ENCODE measurements at regions not wholly inside any gene's neighbourhood (a gene's known extent, or its start where the extent isn't known, plus 50 kb on each side); places are given as distances from the start of the nearest gene placed in this dataset.
"Not testable (repeated sequence)": the region's sequence is repeated elsewhere in the genome, so short reads cannot be mapped to it uniquely, and the experiment has no call there.

DNA sequence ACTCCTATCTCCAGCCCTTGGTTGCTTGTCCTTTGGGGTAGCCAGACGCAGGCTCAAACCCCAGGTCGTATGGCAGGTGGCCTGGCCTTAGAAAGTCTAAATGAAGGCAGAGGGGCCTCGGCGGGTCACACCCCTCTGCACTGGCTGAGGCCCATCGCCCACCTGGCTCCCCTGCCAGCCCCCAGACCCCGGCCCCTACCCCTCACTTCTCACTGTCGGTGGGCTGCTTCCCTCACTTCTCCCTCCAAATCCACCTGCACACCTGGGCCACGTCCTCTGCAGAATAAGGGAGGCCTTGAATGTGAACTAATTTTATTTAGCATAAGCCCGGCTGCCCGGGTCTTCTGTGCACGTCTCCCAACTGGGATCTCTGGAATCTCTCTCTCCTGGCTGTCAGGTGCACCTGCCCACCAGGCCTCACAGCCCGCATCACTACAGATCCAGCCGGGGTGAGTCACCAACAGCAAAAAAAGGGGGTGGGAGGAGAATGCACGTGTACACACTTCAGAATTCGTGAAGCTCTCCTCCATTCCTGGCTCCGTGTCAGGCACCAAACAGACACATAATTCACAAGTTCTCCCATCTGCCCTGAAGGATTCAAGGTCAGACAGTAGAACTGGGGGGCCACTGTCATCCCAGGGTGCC lies 107.5 kb upstream of the SIM2 start:
- no peak for DNase-seq (ENCODE audit: low spot score)

DNA sequence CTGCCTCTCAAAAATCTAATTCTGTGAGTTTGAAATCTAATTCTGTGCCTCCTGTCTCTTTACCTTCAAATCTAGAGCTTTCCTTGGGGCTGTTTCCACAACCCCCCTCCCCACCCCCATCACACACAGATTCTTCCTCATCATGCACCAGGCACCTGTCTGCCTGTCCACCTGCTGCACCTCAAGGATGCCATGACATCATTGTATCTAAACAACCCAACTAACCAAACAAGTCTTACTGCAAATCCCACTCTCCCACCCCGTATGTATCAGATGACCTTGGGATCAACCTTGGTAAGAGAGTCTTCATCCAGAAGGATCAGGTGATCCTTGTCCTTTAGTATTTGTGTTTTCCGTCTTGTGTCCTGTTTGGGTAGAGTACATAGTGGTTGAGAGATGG lies 102.7 kb upstream of the SIM2 start:
- DNase-seq (ENCODE audit: low spot score): no peak

DNA sequence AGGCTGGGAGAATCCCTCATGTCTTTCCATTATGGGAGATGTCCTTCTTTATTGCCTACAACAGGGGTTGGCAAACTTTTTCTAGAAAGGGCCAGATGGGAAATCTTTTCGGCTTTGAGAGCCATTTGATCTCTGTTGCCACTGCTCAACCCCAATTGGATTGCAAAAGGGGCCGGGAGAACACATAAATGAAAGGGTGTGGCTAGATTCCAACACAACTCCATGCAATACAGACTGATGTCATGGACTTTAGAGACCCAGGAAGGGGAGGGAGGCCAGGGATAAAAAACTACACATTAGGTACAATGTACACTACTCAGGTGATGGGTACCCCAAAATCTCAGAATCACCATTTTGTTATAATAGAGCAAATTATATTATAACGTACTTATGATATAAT lies 97.6 kb upstream of the SIM2 start:
- DNase-seq (ENCODE audit: low spot score): no peak

DNA sequence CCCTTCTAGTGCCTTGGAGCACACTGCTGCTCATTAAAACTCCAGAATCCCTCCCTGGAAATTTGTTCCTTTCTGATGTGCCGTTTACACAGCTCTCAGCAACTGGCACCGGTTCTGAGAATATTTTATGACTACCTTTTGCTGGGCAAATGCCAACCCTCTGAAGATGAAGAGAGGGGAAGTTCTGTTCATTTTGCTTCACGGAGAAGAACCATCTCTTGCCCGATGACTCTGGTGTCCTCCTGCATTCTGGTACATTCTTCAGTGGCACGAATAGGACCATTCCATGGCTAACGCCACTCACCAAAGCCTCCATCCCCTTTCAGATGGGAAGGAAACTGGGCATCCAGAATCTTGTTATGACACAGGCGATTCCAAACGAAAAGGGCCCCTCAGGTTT lies 96.2 kb upstream of the SIM2 start:
- no peak for DNase-seq (ENCODE audit: low spot score)

DNA sequence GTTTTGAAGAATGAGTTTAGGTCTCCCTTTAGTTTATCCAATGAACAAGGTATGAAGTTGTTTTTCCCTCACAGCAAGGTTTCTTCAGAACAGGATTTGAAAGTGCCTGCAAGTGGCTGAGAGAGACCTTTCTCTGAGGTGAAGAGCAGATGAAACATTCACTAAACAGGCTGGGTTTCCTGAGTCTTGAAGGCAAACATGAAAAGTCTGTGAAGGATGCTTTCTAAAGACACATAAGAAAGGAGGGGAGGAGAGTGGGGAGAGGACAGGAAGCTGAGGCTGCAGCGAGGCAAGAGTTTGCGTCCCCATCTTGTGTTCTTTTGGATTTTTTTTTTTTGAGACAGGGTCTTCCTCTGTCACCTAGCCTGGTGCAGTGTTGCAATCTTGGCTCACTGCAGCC lies 95.7 kb upstream of the SIM2 start:
- no peak for DNase-seq (ENCODE audit: low spot score)

DNA sequence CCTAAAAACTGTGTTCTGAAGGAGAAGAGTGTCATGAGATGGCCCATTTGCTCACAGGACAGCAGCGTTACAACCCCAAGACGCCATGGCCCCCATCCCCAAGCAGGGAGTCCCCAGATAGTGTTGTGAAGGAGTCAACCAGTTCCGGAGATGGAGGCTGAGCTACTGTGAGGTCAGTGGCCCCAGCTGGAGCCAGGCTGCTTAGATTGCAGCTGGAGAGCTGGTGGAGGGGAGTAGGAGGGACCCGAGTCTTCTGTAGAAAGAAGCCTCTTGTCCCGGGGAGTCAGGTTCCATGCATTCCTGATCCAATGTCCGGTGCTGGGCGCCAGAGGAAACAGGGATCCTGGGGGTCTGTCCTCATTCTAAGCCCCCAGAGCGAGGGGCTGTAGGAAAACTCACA lies 93.5 kb upstream of the SIM2 start:
- no peak for DNase-seq (ENCODE audit: low spot score)

DNA sequence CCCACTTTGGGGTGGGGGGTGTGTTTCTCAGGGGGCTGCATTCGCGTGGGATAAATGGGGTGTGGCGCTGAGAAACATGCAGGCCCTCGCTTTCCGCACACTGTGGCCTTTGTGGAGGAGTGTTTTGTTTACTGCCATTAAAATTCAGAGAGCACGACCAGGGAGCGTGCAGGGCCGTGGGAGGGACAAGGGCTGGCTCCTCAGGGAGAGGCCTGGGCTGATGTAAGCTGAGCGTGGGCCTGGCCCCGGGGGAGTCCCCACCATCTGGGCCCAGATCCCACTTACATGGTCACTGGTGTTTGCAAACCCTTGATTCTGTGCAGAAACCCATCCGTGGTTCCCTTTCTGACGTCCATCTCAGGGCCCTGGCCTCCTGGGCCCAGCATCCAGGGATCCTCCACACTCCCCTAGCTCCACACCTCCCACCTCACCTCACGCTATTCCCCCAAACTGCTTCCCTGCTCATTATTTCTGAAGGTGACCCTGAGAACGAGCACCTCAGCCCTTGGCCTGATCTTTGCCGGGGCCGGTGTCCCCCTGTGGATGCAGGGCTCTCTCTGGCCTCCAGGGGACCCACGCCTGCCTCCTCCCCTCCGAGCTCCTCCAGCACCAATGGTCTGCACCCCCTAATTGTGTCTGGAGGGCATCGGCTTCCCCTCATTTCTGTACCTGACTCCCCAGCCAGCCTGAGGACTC lies 92.5 kb upstream of the SIM2 start:
- DNase-seq (ENCODE audit: low spot score): no peak

DNA sequence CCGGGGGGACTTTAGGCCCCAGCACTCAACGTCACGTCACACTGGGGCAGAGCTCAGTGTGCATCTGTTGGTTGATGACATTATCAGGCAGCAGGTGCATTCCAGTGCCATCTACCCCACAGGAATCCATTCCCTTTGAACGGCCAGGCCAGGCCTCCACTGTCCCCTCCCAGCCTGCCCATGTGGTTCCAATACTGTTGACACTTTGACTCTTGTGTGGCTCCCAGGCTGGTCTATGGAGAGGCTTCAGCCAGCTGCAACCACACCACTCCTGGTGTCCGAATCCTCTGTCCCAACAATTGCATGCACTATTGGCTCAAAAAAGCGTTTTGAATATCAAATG lies 92.0 kb upstream of the SIM2 start:
- no peak for DNase-seq (ENCODE audit: low spot score)

DNA sequence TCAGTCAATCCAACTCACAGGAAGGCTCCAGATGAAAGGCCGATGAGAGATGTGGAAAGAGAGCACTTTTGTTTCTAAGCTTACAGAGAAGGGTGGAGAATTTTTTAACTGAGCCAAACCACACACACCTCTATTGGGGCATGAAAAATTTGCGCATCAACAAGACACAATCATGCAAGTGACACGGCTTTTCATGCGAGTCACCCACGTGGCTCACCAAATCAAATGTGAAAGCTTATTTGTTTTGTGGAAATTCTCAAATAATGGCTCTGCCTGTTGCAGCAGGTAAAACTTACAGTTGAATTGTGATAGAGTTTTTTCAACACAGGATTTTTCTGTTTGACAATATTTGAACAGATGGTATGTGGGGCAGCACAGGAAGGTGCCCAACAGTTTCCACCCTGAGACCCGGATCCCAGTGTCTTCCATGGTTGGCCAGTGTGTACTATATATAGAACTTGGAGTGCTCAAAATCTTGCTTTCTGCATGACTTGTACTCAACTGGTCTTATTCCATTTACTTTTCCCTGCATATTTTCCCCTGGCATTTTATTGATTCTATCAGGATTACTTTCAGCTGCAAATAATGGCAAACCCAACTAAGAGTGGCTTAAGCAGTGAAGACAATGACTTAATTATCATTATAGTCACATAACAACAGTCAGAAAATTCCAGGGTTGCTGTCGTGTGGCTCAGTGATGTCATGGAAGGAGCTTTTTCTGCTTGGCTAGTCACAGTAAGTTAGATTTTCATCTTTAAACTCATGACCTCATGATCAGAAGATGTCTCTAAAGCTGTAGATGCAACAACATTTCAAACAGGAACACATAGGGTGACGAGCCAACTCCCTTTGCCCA lies 90.6 kb upstream of the SIM2 start:
- no peak for DNase-seq (ENCODE audit: low spot score)

DNA sequence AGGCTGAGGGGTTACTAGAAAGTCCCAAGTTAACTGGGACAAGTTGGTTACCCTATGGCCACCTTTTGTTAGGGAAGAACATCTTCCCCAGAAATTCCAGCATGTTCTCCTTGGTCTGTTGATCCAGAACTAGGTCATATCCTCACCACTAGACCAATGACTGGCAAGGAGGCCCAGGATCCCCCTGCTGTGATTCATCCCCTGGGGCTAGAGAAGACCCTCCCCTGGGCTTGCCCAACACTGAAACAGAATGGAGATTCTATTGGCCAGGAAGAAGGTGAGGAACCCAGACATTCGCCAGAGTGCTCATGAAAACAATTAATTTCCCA lies 90.1 kb upstream of the SIM2 start:
- DNase-seq (ENCODE audit: low spot score): no peak

DNA sequence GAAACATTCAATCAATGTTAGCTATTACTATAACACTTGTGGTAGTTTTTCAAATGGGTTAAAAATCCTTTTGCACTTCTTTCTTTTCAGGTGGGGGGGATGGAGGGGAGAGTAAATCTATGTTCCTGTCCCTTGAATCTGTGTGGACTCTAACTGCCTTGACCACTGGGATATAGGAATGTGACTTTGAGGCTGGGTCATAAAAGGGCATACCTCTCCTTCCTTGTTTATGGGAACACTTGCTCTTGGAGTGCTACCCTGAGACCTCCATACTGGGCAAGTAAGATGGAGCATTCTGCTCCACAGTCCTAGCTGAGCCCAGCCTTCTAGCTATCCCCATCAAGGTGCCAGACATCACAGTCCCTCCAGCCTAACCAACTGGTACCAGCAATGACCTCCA lies 89.3 kb upstream of the SIM2 start:
- DNase-seq (ENCODE audit: low spot score): no peak

DNA sequence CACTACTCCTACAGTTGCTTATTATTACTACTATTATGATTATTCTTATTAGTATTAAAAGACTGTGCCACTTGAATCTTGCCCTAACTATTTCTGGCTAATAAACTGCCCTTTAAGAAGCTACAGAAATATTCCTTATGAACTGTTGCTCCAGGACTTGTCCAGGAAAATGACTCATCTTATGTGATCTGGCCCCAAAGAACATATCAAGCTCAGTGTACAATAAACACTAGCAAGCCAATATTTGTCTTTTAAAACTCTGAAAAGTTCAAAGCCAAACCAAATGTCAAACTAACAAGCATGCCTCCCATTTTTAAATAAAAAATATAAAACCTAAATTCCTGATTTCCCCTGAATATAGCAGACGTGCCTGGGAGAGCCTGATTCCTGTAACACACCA lies 88.7 kb upstream of the SIM2 start:
- DNase-seq (ENCODE audit: low spot score): no peak

DNA sequence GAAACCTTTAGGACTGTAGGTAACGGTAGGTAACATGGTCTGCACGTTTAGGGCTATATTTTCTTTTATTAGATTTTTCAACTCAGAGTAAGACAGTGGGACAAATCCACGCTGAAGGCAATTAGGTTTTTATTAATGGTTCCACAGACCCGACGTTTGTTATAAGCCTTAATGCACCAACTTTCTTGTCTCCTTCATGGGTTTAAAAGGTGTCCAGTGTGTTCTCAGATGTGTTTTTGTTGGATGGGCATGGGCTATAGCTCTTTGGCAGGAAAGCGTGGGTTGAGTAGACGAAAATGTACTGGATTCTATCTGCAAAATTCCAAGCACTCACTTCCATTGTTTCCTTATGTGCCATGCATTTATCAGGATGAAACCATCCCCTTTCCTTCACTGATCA lies 88.0 kb upstream of the SIM2 start:
- DNase-seq (ENCODE audit: low spot score): no peak

DNA sequence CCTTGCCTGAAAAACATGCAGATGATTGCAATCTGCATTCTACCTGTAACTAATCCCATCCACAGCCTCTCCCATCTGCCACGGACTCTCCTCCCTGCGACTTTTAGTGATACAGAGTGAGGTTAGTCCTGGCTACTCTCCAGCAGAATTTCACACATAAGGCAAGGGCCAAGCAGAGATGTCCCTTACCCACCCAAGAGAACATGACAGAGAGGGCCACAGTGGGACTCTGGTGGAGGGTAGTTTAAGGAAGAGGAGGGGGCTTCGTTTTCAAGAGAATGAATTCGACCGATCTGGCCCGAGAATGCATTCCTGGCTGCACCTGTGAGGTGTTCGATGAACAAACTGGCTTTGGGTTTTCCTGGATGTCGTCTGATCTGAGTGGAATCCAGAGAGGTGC lies 87.5 kb upstream of the SIM2 start:
- no peak for DNase-seq (ENCODE audit: low spot score)

DNA sequence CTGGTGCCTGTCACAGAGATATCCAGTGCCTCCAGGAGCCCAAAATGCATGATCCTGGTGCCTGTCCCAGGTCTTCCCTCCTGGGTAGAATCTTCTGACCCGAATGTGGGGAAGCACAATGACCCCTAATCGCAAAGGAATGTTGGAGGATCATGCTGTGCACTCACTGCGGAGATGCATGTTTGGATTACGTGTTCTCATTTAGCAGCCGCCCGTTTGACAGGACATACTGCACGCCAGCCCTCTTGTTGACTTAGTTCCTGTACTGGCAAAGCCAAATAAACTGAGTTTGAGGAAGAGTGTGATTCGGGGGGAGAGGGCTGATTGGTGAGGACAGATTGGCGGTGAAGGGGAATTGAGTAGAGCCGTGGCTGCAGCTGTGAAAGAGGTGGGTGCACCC lies 85.9 kb upstream of the SIM2 start:
- DNase-seq (ENCODE audit: low spot score): no peak

DNA sequence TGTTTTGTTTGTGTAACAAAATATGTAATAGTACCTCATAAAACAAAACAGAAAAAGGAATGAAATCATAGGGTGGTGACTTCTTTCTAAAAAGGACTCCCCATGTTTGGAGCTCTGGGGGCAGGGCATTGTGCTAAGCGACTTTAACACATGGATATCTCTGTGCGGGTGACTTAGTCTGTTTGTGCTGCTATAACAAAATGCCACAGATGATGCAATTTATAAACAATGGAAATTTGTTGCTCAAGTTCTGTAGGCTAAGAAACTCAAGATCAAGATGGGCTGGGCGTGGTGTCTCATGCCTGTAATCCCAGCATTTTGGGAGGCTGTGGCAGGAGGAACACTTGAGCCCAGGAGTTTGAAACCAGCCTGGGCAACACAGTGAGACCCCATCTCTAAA lies 85.4 kb upstream of the SIM2 start:
- DNase-seq (ENCODE audit: low spot score): no peak

DNA sequence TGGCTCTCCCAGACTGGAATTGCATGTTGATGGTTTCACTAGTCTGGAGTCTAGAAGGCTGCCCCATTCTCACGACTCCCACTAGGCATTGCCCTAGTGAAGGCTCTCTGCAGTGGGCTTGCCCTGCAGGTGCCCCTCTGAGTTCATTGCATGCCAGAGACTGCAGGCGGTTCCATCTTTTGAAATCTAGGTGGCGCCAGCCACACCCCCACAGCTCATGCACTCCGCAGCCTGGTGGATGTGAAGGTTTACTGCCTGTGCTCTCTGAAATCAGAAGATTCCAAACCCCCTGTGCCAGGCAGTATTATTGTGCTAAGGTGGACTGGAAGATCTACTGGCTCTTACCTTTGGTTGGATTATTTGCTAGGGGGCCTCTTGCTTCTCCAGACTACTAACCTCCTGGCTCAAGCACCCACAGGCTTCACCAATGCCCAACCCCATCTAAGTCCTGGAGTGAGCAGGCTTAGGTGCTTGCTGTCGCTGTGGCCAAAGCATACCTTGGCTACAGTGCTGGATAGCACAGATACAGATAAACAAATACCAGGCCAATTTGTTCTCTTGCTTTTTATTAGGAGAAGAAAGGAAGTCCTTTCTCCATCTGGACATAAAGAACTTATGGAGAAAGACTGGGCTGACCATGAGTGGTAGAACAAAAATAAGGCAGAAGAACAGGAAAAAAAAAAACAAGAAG lies 83.5 kb upstream of the SIM2 start:
- no peak for DNase-seq (ENCODE audit: low spot score)

DNA sequence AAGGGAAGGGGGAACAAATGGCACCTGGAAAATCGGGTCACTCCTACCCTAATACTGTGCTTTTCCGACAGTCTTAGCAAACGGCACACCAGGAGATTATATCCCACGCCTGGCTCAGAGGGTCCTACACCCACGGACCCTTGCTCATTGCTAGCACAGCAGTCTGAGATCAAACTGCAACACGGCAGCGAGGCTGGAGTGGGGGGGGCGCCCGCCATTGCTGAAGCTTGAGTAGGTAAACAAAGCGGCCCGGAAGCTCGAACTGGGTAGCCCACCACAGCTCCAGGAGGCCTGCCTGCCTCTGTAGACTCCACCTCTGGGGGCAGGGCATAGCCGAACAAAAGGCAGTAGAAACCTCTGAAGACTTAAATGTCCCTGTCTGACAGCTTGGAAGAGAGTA lies 82.1 kb upstream of the SIM2 start:
- not testable (repeated sequence) for DNase-seq (ENCODE audit: low spot score)

DNA sequence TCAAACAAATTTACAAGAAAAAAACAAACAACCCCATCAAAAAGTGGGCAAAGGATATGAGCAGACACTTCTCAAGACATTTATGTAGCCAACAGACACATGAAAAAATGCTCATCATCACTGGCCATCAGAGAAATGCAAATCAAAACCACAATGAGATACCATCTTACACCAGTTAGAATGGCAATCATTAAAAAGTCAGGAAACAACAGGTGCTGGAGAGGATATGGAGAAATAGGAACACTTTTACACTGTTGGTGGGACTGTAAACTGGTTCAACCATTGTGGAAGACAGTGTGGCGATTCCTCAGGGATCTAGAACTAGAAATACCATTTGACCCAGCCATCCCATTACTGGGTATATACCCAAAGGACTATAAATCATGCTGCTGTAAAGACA lies 77.1 kb upstream of the SIM2 start:
- DNase-seq (ENCODE audit: low spot score): not testable (repeated sequence)

DNA sequence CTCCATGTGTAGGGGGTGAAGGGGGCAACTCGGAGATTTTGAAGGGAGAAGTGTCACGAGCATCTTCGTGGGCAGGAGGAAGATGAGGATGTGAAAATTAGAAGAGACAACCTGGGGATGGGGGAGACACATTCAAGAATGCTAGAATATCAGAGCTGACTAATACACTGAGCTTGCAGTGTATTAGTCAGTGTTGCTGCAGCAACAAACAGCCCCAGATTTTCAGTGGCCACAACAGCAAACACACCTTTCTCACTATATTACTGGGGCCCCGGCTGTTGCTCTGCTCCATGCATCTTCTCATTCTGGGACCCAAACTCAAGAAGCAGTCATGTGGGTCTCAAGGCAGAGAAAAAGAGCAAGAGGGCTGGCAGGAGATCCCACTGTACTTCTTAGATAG lies 74.8 kb upstream of the SIM2 start:
- no peak for DNase-seq (ENCODE audit: low spot score)

DNA sequence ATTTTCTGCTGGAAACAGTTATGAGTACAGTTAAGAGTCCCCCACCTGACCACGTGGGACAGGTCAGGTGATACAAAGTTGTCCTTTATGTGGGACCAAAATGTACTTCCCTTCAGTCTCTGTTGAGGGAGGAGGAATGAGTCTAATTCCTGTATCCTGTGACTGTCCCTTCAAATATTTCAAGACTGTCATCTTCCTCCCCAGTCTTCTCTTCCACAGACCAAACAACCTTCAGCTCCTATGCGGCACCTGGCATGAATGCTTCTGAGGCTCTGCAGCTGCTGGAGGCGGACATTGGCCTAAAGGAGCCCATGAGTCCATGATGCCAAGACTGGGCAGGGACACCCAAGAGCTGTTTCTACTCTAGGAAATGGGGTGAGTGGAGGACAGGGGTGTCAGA lies 72.1 kb upstream of the SIM2 start:
- DNase-seq (ENCODE audit: low spot score): no peak

DNA sequence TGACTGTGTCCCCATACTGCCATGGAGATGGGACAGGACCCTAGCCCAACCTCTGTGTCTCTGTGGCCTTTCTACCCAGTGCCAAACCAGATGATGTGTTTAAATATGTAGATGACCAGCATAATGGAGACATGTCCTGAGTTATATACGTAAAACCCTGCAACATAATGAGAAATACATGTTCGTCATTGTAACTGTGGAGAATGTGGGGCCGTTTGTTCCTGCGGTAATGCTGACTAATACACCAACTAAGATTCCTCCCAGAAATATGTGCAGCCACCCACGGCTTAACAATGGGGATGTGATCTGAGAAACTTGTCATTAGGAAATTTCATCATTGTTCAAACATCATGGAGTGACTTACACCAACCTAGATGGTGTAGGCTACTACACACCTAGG lies 71.7 kb upstream of the SIM2 start:
- no peak for DNase-seq (ENCODE audit: low spot score)

DNA sequence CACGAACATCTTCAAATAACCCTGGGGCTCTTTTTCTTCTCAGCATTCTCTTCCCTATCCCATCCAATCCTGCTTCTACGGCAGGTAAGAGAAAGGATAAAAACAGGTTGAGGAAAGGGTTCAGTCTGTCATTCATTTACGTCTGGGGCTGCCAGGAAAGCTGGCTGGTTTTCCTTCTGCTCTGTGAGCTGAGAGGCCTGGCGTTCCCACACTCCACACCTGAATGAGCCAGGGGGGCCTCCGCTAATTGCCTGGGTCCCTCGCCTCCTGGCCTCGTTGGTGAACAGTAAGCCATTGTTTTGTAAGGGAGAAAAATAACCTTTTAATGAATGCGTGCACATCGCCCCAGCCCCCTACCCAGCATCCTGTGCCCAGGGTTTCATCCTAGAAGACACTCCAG lies 70.8 kb upstream of the SIM2 start:
- DNase-seq (ENCODE audit: low spot score): no peak
